ENCODE measurements at regions not wholly inside any gene's neighbourhood (a gene's known extent, or its start where the extent isn't known, plus 50 kb on each side); places are given as distances from the start of the nearest gene placed in this dataset.

DNA sequence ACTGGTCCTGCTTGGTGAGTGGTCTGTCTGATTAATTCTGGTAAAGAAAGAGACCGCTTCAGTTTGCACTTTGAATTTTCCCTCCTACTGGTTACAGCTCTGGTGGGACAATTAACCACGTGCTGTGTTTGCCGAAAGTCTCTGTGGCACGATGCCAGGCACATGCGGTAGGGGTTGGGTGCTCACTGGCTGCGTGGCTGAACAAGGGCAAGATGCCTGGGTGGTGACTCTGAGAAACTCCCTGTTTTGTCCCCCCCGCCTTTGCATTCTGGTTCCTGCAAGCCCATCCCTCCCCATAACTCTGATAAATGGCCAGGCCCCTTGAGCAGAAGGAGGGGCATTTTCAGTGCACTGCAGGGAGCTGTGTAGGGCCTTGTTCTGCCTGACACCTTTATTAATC, 206.1 kb downstream of the TFCP2L1 start:
- TF ChIP-seq TAF1 (IDR thresholded peaks at IDR 0.05; ENCODE audit: low read depth) (no peak), YY1 (IDR thresholded peaks at IDR 0.05; ENCODE audit: low read depth) (no peak), EP300 (IDR thresholded peaks at IDR 0.05; ENCODE audit: borderline replicate concordance) (no peak)
- TF ChIP-seq, protein P1, sequence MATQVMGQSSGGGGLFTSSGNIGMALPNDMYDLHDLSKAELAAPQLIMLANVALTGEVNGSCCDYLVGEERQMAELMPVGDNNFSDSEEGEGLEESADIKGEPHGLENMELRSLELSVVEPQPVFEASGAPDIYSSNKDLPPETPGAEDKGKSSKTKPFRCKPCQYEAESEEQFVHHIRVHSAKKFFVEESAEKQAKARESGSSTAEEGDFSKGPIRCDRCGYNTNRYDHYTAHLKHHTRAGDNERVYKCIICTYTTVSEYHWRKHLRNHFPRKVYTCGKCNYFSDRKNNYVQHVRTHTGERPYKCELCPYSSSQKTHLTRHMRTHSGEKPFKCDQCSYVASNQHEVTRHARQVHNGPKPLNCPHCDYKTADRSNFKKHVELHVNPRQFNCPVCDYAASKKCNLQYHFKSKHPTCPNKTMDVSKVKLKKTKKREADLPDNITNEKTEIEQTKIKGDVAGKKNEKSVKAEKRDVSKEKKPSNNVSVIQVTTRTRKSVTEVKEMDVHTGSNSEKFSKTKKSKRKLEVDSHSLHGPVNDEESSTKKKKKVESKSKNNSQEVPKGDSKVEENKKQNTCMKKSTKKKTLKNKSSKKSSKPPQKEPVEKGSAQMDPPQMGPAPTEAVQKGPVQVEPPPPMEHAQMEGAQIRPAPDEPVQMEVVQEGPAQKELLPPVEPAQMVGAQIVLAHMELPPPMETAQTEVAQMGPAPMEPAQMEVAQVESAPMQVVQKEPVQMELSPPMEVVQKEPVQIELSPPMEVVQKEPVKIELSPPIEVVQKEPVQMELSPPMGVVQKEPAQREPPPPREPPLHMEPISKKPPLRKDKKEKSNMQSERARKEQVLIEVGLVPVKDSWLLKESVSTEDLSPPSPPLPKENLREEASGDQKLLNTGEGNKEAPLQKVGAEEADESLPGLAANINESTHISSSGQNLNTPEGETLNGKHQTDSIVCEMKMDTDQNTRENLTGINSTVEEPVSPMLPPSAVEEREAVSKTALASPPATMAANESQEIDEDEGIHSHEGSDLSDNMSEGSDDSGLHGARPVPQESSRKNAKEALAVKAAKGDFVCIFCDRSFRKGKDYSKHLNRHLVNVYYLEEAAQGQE (IDR thresholded peaks at IDR 0.05; ENCODE audit: low read depth): no peak
